Spleen (tissue), 7 donors: ENCODE measurements at regions not wholly inside any gene's neighbourhood (a gene's known extent, or its start where the extent isn't known, plus 50 kb on each side); places are given as distances from the start of the nearest gene placed in this dataset.

Source experiments
- POLR2A ChIP-seq, 3 donors: fragments of 450-650 bp; IDR thresholded peaks; one replicate each; pipeline ENCODE4 v1.5.1; 2017; ENCODE audit warnings: antibody characterized with exemption in 3 of 3, mild to moderate bottlenecking in 1 of 3
- POLR2AphosphoS5 ChIP-seq, 3 donors: sonication (generic); formaldehyde crosslinking; IDR thresholded peaks; one replicate each; pipeline ENCODE4 v1.5.1; 2017; ENCODE audit warnings: antibody characterized with exemption in 3 of 3
- TF ChIP-seq, protein P1 (sequence below), 11 experiments: fragments of 200-600 bp in 7 of 11; fragments of 450-650 bp in 4 of 11; sonication (generic) in 4 of 11; IDR thresholded peaks in 8 of 11; conservative IDR thresholded peaks in 3 of 11; 1 replicate in 7 of 11; 2 replicates in 4 of 11; pipeline versions ENCODE4 v1.4.0 to v1.8.0; 2016 to 2021; ENCODE audit warnings: antibody characterized with exemption in 11 of 11, inconsistent platforms in 4 of 11, mild to moderate bottlenecking in 1 of 11
- donor health status: DM: no; HTN: no; CAD: no; lungs with moderate emphysema.
- donor health status: DM: no; HTN: no; CAD: no.
- donor health status: DM: no; HTN: no; CAD: no.

DNA sequence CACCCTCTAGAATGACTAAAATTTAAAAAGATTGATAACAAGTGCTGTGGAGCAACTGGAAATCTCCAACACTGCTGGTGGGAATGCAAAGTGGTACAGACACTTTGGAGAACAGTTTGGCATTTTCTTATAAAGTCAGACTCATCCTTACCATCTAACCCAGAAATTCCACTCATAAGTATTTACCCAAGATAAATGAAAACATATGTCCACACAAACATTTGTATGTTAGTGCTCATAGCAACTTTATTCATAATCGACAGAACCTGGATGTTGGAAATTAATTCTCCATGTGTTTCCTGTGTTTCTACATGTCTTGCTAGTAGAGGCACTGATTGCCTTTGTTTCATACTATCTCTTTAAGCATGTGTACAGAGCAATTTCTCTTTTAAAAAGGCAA lies 282.4 kb downstream of the AHR start:
- TF ChIP-seq, protein P1, sequence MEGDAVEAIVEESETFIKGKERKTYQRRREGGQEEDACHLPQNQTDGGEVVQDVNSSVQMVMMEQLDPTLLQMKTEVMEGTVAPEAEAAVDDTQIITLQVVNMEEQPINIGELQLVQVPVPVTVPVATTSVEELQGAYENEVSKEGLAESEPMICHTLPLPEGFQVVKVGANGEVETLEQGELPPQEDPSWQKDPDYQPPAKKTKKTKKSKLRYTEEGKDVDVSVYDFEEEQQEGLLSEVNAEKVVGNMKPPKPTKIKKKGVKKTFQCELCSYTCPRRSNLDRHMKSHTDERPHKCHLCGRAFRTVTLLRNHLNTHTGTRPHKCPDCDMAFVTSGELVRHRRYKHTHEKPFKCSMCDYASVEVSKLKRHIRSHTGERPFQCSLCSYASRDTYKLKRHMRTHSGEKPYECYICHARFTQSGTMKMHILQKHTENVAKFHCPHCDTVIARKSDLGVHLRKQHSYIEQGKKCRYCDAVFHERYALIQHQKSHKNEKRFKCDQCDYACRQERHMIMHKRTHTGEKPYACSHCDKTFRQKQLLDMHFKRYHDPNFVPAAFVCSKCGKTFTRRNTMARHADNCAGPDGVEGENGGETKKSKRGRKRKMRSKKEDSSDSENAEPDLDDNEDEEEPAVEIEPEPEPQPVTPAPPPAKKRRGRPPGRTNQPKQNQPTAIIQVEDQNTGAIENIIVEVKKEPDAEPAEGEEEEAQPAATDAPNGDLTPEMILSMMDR (IDR thresholded peaks at IDR 0.05 in 8 of 11, conservative IDR thresholded peaks at IDR 0.05 in 3 of 11) = no peak
- TF ChIP-seq POLR2AphosphoS5 (IDR thresholded peaks at IDR 0.05) (no peak), POLR2A (IDR thresholded peaks at IDR 0.05) (no peak)
